SK-N-SH treated with all-trans-retinoic acid at 6 μM for 48 hours (cell line): ENCODE measurements at regions not wholly inside any gene's neighbourhood (a gene's known extent, or its start where the extent isn't known, plus 50 kb on each side); places are given as distances from the start of the nearest gene placed in this dataset.

ENCODE experiments used
- BACH2 ChIP-seq: fragments of 250-450 bp; sonication (Bioruptor Pico); IDR thresholded peaks from 2 replicates; pipeline ENCODE4 v1.9.0; 2021; ENCODE audit warnings: mild to moderate bottlenecking, borderline replicate concordance
- CREB5 ChIP-seq: fragments of 250-450 bp; sonication (Bioruptor Pico); IDR thresholded peaks from 2 replicates; pipeline ENCODE4 v1.5.1; 2020; ENCODE audit warnings: low read depth, mild to moderate bottlenecking, moderate library complexity
- ESRRG ChIP-seq: fragments of 250-450 bp; sonication (Bioruptor Pico); IDR thresholded peaks from 2 replicates; pipeline ENCODE4 v1.6.1; 2021; ENCODE audit warnings: mild to moderate bottlenecking
- GLIS3 ChIP-seq: fragments of 250-450 bp; sonication (Bioruptor Pico); IDR thresholded peaks from 2 replicates; pipeline ENCODE4 v1.5.0; 2020; ENCODE audit warnings: mild to moderate bottlenecking, moderate library complexity
- OSR1 ChIP-seq: fragments of 250-450 bp; sonication (Bioruptor Pico); IDR thresholded peaks from 2 replicates; pipeline ENCODE4 v1.8.0; 2022; ENCODE audit warnings: moderate library complexity, mild to moderate bottlenecking, inconsistent platforms
- PPARA ChIP-seq: fragments of 250-450 bp; sonication (Bioruptor Pico); IDR thresholded peaks from 2 replicates; pipeline ENCODE4 v1.5.0; 2020; ENCODE audit warnings: mild to moderate bottlenecking, borderline replicate concordance
- RARB ChIP-seq: fragments of 250-450 bp; sonication (Bioruptor Pico); IDR thresholded peaks from 2 replicates; pipeline ENCODE4 v1.8.0; 2021; ENCODE audit warnings: mild to moderate bottlenecking, moderate library complexity
- ZFP3 ChIP-seq: fragments of 250-450 bp; sonication (Bioruptor Pico); IDR thresholded peaks from 2 replicates; pipeline ENCODE4 v1.5.0; 2020; ENCODE audit warnings: mild to moderate bottlenecking, moderate library complexity
- ZFP30 ChIP-seq: fragments of 450-650 bp; formaldehyde crosslinking; IDR thresholded peaks from 2 replicates; pipeline ENCODE4 v1.5.0; 2022; ENCODE audit warnings: mild to moderate bottlenecking, moderate library complexity
- ZNF70 ChIP-seq: fragments of 450-650 bp; formaldehyde crosslinking; IDR thresholded peaks from 2 replicates; pipeline ENCODE4 v1.5.0; 2020; ENCODE audit warnings: mild to moderate bottlenecking, moderate library complexity
- TF ChIP-seq, protein P1 (sequence below): fragments of 250-450 bp; sonication (Bioruptor Pico); IDR thresholded peaks from 2 replicates; pipeline ENCODE4 v1.5.0; 2020; ENCODE audit warnings: mild to moderate bottlenecking, moderate library complexity
- TF ChIP-seq, protein P2 (sequence below): fragments of 250-450 bp; sonication (Bioruptor Pico); IDR thresholded peaks from 2 replicates; pipeline ENCODE4 v1.8.0; 2021; ENCODE audit warnings: low read depth, mild to moderate bottlenecking, moderate library complexity, borderline replicate concordance

DNA sequence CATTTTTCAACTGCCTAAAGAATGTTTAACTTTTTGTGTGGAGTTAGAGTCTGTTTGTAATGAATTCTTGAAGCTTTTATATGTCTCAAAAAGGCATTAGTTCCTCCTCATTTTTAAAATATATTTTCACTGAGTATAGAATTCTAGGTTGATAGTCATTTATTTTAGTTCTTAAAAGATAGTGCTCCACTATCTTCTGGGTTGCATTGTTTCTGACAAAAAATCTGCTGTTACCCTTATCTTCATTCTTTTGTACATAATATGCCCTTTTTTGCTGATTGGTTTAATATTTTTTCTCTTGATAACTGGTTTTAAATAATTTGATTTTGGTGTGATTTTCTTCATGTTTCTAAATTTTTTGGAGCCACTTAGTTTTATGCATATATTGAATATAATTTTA, 754.7 kb upstream of the GYPC start:
- TF ChIP-seq ZNF70 (CRISPR knock-in tag) (no peak), OSR1 (CRISPR knock-in tag) (no peak), CREB5 (CRISPR knock-in tag) (no peak), BACH2 (CRISPR knock-in tag) (no peak), ZFP30 (no peak), RARB (CRISPR knock-in tag) (no peak), ZFP3 (CRISPR knock-in tag) (no peak), ESRRG (no peak), PPARA (no peak), GLIS3 (CRISPR knock-in tag) (no peak)
- TF ChIP-seq, protein P1, sequence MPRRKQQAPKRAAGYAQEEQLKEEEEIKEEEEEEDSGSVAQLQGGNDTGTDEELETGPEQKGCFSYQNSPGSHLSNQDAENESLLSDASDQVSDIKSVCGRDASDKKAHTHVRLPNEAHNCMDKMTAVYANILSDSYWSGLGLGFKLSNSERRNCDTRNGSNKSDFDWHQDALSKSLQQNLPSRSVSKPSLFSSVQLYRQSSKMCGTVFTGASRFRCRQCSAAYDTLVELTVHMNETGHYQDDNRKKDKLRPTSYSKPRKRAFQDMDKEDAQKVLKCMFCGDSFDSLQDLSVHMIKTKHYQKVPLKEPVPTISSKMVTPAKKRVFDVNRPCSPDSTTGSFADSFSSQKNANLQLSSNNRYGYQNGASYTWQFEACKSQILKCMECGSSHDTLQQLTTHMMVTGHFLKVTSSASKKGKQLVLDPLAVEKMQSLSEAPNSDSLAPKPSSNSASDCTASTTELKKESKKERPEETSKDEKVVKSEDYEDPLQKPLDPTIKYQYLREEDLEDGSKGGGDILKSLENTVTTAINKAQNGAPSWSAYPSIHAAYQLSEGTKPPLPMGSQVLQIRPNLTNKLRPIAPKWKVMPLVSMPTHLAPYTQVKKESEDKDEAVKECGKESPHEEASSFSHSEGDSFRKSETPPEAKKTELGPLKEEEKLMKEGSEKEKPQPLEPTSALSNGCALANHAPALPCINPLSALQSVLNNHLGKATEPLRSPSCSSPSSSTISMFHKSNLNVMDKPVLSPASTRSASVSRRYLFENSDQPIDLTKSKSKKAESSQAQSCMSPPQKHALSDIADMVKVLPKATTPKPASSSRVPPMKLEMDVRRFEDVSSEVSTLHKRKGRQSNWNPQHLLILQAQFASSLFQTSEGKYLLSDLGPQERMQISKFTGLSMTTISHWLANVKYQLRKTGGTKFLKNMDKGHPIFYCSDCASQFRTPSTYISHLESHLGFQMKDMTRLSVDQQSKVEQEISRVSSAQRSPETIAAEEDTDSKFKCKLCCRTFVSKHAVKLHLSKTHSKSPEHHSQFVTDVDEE (CRISPR knock-in tag) = no peak
- TF ChIP-seq, protein P2, sequence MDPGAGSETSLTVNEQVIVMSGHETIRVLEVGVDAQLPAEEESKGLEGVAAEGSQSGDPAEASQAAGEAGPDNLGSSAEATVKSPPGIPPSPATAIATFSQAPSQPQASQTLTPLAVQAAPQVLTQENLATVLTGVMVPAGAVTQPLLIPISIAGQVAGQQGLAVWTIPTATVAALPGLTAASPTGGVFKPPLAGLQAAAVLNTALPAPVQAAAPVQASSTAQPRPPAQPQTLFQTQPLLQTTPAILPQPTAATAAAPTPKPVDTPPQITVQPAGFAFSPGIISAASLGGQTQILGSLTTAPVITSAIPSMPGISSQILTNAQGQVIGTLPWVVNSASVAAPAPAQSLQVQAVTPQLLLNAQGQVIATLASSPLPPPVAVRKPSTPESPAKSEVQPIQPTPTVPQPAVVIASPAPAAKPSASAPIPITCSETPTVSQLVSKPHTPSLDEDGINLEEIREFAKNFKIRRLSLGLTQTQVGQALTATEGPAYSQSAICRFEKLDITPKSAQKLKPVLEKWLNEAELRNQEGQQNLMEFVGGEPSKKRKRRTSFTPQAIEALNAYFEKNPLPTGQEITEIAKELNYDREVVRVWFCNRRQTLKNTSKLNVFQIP (CRISPR knock-in tag) = no peak
